ENCODE measurements at regions not wholly inside any gene's neighbourhood (a gene's known extent, or its start where the extent isn't known, plus 50 kb on each side); places are given as distances from the start of the nearest gene placed in this dataset.

DNA sequence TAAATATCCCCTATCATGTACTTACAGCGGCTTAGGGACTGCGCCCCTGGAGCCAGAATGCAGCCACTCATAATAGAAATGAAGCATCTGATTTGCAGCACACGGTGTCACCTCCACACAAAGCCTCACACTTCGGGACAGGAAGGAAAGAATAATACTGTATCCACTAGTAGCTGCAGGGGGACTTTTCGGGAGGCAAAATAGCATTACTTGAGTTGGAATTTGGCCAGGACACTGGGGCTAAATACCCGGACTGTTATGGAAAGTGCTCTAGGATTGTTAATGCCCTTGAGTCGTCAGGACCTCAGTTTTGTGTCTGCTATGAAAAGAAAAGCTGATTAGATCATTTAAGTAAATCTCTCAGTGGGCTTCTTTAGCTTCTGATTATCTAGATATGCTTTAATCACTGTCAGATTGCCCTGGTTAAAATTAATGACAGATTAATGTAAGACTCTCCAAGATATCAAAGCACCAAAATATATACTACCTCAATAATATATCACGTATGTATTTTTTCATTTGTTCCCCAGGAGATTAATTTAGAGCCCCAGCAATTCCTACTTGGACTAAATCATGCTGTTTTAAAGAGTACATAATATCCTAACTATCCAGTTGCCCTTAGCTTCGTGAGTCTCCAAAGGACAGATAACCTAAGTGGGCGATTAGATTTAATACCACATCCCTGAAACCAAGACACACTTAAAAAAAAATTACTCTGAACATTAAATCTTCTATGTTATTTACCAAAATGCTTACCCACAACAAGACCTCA, 173.0 kb upstream of the NEBL start:
- Histone ChIP-seq H3K4me3 (ENCODE audit: low read depth, low read length) (no peak overlapping the region), H3K36me3 (ENCODE audit: control insufficient read depth, insufficient read depth, low read length) (no peaks in the 10 kb centered on the region), H3K27me3 (ENCODE audit: control insufficient read depth, insufficient read depth, low read length) (no peaks in the 10 kb centered on the region)
- FAIRE-seq: no peak
- DNase-seq (ENCODE audit: low read depth): no peak
- TF ChIP-seq, protein P1, sequence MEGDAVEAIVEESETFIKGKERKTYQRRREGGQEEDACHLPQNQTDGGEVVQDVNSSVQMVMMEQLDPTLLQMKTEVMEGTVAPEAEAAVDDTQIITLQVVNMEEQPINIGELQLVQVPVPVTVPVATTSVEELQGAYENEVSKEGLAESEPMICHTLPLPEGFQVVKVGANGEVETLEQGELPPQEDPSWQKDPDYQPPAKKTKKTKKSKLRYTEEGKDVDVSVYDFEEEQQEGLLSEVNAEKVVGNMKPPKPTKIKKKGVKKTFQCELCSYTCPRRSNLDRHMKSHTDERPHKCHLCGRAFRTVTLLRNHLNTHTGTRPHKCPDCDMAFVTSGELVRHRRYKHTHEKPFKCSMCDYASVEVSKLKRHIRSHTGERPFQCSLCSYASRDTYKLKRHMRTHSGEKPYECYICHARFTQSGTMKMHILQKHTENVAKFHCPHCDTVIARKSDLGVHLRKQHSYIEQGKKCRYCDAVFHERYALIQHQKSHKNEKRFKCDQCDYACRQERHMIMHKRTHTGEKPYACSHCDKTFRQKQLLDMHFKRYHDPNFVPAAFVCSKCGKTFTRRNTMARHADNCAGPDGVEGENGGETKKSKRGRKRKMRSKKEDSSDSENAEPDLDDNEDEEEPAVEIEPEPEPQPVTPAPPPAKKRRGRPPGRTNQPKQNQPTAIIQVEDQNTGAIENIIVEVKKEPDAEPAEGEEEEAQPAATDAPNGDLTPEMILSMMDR (IDR thresholded peaks at IDR 0.05; ENCODE audit: insufficient read depth, low read length, severe bottlenecking): no peak

DNA sequence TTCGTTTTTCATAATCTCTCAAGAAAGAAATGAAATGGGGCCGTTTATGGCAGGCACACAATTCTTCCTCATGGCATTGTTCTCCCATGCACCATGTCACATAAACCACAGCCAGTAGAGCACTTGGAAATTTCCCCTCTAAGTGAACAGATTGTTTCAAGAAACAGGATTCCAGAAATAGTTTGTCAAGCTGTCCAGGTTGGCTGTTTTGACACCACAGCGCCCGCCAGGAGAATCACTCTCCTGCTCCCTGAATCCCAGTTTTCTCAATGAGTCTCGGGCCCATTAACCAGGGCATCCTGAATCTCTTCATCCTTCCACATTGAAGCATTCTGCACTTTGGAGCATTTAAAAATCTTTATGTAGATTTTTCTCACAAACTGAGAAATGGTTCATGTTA, 172.2 kb upstream of the NEBL start:
- no peak overlapping the region for H3K4me3 ChIP-seq (ENCODE audit: low read depth, low read length)
- DNase-seq (ENCODE audit: low read depth) (no peak), FAIRE-seq (no peak)
- H3K27me3 ChIP-seq (ENCODE audit: control insufficient read depth, insufficient read depth, low read length): no peaks in the 10 kb centered on the region
- no peaks in the 10 kb centered on the region for H3K36me3 ChIP-seq (ENCODE audit: control insufficient read depth, insufficient read depth, low read length)
- TF ChIP-seq, protein P1 (IDR thresholded peaks at IDR 0.05; ENCODE audit: insufficient read depth, low read length, severe bottlenecking): no peak

DNA sequence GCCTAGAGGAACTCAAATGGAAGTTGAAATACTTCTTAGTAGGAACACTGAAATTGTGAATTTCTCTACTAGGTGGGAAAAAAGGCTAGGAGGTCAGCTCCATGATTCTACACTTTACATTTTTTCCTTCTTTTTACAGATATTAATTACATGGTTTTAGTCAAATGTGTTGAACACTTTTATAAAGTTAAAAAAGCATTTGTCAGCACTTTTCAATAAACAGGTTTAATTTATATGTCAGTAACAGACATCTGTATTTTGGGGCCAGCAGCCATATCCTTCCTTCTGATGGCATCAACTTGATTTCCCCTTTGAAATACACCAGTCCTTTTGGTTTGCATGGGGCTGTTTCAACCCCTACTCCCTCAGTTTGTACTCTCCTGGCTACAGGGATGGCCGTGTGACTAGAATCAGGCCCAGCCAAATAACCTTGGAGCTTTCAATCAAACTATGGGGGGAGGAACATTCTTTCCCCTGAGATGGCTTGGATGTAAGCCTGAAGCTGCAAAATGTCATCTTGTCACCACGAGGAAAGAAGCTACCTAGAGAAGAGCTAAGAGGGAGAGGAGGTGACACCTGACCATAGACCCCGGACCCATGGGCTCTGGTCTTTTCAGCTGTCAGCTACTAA, 171.0 kb upstream of the NEBL start:
- no peak for FAIRE-seq
- no peaks in the 10 kb centered on the region for H3K36me3 ChIP-seq (ENCODE audit: control insufficient read depth, insufficient read depth, low read length)

DNA sequence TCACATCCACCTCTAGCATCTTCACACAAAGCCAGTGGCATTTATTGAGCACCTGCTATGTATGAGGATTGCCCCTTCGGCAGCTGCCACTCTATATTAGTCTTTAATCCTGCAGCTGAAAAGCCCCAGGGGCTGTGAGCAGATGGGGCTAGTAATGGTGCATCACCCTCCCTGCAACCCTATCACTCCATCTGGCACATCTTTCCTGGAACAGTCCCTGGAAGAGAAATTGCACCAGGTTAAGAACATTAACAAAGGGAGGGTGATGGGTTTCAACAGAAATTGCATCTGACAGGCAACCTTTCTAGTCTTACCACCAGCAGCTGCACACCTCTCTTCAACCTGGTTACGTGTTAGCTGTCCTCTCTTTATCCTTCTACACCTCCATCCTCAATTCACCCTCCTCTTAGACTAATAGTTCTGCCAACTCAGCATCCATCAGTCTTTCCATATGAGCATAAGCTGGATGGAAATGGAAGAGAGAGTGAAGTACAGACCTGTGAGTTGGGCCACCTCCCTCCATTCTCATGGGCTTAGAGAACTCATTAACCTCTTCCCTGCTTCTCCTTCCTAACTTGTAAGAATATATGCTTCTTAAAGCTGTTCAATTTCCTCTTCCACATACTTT, 168.6 kb upstream of the NEBL start:
- DNase-seq (ENCODE audit: low read depth): no peak
- H3K4me3 ChIP-seq (ENCODE audit: low read depth, low read length): no peak overlapping the region
- no peak for FAIRE-seq
- H3K36me3 ChIP-seq (ENCODE audit: control insufficient read depth, insufficient read depth, low read length): no peaks in the 10 kb centered on the region
- no peaks in the 10 kb centered on the region for H3K27me3 ChIP-seq (ENCODE audit: control insufficient read depth, insufficient read depth, low read length)
- TF ChIP-seq, protein P1 (IDR thresholded peaks at IDR 0.05; ENCODE audit: insufficient read depth, low read length, severe bottlenecking): no peak

More for the DNA sequence above, 171.0 kb upstream of the NEBL start:
- Histone ChIP-seq H3K4me3 (ENCODE audit: low read depth, low read length) (no peak overlapping the region), H3K27me3 (ENCODE audit: control insufficient read depth, insufficient read depth, low read length) (no peaks in the 10 kb centered on the region)
- DNase-seq (ENCODE audit: low read depth): no peak
- TF ChIP-seq, protein P1 (IDR thresholded peaks at IDR 0.05; ENCODE audit: insufficient read depth, low read length, severe bottlenecking): no peak

DNA sequence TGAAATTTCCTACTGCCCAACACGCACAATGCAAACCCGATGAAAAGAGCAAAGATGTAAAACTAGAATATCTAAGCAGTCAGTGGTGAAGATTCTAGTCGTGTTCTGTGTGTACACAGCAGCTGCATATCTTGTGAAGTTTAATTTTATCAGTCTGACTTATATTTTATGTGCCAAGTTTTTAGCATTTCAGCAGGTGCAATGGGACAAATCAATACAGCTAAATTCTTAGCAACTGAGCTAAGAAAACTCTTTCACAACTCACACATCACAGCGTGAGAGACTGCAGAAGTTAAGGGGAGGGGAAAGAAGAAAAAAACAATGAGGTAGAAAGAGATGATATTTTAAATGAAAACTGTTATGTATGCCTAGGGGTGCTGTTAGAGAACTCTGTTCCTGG, 164.9 kb upstream of the NEBL start:
- FAIRE-seq: no peak
- TF ChIP-seq, protein P1 (IDR thresholded peaks at IDR 0.05; ENCODE audit: insufficient read depth, low read length, severe bottlenecking): no peak
- no peak for DNase-seq (ENCODE audit: low read depth)
- Histone ChIP-seq H3K4me3 (ENCODE audit: low read depth, low read length) (no peak overlapping the region), H3K36me3 (ENCODE audit: control insufficient read depth, insufficient read depth, low read length) (no peaks in the 10 kb centered on the region), H3K27me3 (ENCODE audit: control insufficient read depth, insufficient read depth, low read length) (no peaks in the 10 kb centered on the region)

All from bronchial epithelial cell (primary cell).